Kidney capillary endothelial cell (primary cell): ENCODE measurements at regions not wholly inside any gene's neighbourhood (a gene's known extent, or its start where the extent isn't known, plus 50 kb on each side); places are given as distances from the start of the nearest gene placed in this dataset.
"Not testable (repeated sequence)": the region's sequence is repeated elsewhere in the genome, so short reads cannot be mapped to it uniquely, and the experiment has no call there.

Source experiments
- DNase-seq: peaks from one replicate; pipeline ENCODE4 v3.0.0-alpha.2; 2018; ENCODE audit warnings: low spot score

- DNase-seq, result no peak
Observed at GRCh38 chr2:7676714-7677113, 759.5 kb downstream of the RNF144A start.

- DNase-seq, result no peak
Observed at GRCh38 chr2:7681881-7682461, 764.8 kb downstream of the RNF144A start.

GRCh38 chr2:7683196-7683595, 766.0 kb downstream of the RNF144A start:
- no peak for DNase-seq

GRCh38 chr2:7683708-7684107, 766.5 kb downstream of the RNF144A start:
- DNase-seq, result no peak

- DNase-seq, result no peak
Observed at GRCh38 chr2:7685342-7686015, 768.3 kb downstream of the RNF144A start.

GRCh38 chr2:7686016-7686385, 768.8 kb downstream of the RNF144A start:
- no peak for DNase-seq

- no peak for DNase-seq
Observed at GRCh38 chr2:7691961-7692656, 774.9 kb downstream of the RNF144A start.

GRCh38 chr2:7692657-7693161, 775.5 kb downstream of the RNF144A start:
- DNase-seq, result no peak

GRCh38 chr2:7693246-7694075, 776.2 kb downstream of the RNF144A start:
- no peak for DNase-seq

- DNase-seq, result no peak
Observed at GRCh38 chr2:7694076-7694985, 777.1 kb downstream of the RNF144A start.

GRCh38 chr2:7696556-7696955, 779.3 kb downstream of the RNF144A start:
- not testable (repeated sequence) for DNase-seq

GRCh38 chr2:7697052-7697451, 779.8 kb downstream of the RNF144A start:
- DNase-seq, result no peak

GRCh38 chr2:7701791-7702190, 784.6 kb downstream of the RNF144A start:
- DNase-seq, result no peak

- no peak for DNase-seq
Observed at GRCh38 chr2:7703048-7703447, 785.8 kb downstream of the RNF144A start.

GRCh38 chr2:7703543-7704144, 786.4 kb downstream of the RNF144A start:
- no peak for DNase-seq

GRCh38 chr2:7704296-7704865, 787.2 kb downstream of the RNF144A start:
- no peak for DNase-seq

GRCh38 chr2:7706791-7707190, 789.6 kb downstream of the RNF144A start:
- no peak for DNase-seq

- DNase-seq, result no peak
Observed at GRCh38 chr2:7707723-7708122, 790.5 kb downstream of the RNF144A start.

- no peak for DNase-seq
Observed at GRCh38 chr2:7709907-7710306, 792.7 kb downstream of the RNF144A start.

- DNase-seq, result no peak
Observed at GRCh38 chr2:7711167-7711566, 794.0 kb downstream of the RNF144A start.

GRCh38 chr2:7719876-7720275, 802.7 kb downstream of the RNF144A start:
- no peak for DNase-seq
